ENCODE measurements at regions not wholly inside any gene's neighbourhood (a gene's known extent, or its start where the extent isn't known, plus 50 kb on each side); places are given as distances from the start of the nearest gene placed in this dataset.

DNA sequence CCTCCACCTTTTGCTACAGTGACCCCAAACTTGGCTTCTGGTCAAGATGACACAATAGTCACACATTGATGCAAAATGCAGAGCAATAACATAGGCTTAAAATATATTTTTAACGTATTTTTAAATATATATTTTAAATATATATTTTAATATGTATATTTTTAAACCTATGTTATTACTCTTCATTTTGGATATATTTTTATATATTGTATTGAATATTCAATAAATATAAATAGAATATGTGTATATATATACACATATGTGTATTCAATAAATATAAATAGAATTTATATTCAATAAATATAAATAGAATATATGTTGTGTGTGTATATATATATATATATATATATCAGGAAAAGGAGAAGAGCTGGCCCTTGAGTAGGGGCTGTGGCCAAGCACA lies 115.6 kb downstream of the POU4F1 start:
- Histone ChIP-seq H3K4me2 (replicated peaks; ENCODE audit: extremely low read depth, low read length, poor library complexity, severe bottlenecking) (no peak overlapping the region), H3K27me3 (ENCODE audit: control insufficient read depth in 2 of 2, insufficient read depth in 2 of 2, low read length in 2 of 2) (no peaks in the 10 kb centered on the region), H3K9ac (ENCODE audit: insufficient read depth, low read length, poor library complexity, severe bottlenecking) (no peak overlapping the region), H3K79me2 (ENCODE audit: insufficient read depth, low read length) (no peaks in the 10 kb centered on the region), H3K9me3 (replicated peaks in 1 of 2; ENCODE audit: control insufficient read depth in 1 of 2, insufficient read depth in 1 of 2, low read length in 2 of 2) (peaks cover 0 to 4% of the 10 kb centered on the region in 2 donors), H3K27ac (ENCODE audit: low read depth in 1 of 2, low read length in 2 of 2) (no peak overlapping the region), H4K20me1 (ENCODE audit: insufficient read depth, low read length) (no peaks in the 10 kb centered on the region), H2AFZ (ENCODE audit: insufficient read depth, low read depth, low read length, poor library complexity, severe bottlenecking) (no peak overlapping the region), H3K4me1 (ENCODE audit: control insufficient read depth in 1 of 2, insufficient read depth in 2 of 2, low read length in 2 of 2) (no peaks in the 10 kb centered on the region), H3K4me3 (replicated peaks in 1 of 3; ENCODE audit: low read depth in 2 of 3, low read length in 3 of 3) (no peak overlapping the region), H3K36me3 (replicated peaks in 1 of 2; ENCODE audit: control insufficient read depth in 1 of 2, insufficient read depth in 2 of 2, low read length in 2 of 2) (no peaks in the 10 kb centered on the region)
- H3K9me3 Mint-ChIP-seq, result peaks cover 0 to 4% (median 3%) of the 10 kb centered on the region in 7 donors
- H3K27me3 Mint-ChIP-seq (ENCODE audit: low read depth in 3 of 3), result peaks cover 0 to 2% (median 2%) of the 10 kb centered on the region in 3 donors
- no peak for DNase-seq
- no peaks in the 10 kb centered on the region for H3K4me1 Mint-ChIP-seq
- no peak overlapping the region for H3K27ac Mint-ChIP-seq
- no peak overlapping the region for H3K4me3 Mint-ChIP-seq
- no CpG with 5 or more reads among the region's 1 CpG for WGBS (ENCODE audit: insufficient coverage)
- H3K36me3 Mint-ChIP-seq, result no peaks in the 10 kb centered on the region
- intact Hi-C loops (cut with micrococcal nuclease), result no loop called here
- TF ChIP-seq, protein P1, sequence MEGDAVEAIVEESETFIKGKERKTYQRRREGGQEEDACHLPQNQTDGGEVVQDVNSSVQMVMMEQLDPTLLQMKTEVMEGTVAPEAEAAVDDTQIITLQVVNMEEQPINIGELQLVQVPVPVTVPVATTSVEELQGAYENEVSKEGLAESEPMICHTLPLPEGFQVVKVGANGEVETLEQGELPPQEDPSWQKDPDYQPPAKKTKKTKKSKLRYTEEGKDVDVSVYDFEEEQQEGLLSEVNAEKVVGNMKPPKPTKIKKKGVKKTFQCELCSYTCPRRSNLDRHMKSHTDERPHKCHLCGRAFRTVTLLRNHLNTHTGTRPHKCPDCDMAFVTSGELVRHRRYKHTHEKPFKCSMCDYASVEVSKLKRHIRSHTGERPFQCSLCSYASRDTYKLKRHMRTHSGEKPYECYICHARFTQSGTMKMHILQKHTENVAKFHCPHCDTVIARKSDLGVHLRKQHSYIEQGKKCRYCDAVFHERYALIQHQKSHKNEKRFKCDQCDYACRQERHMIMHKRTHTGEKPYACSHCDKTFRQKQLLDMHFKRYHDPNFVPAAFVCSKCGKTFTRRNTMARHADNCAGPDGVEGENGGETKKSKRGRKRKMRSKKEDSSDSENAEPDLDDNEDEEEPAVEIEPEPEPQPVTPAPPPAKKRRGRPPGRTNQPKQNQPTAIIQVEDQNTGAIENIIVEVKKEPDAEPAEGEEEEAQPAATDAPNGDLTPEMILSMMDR (IDR thresholded peaks at IDR 0.05), result no peak

DNA sequence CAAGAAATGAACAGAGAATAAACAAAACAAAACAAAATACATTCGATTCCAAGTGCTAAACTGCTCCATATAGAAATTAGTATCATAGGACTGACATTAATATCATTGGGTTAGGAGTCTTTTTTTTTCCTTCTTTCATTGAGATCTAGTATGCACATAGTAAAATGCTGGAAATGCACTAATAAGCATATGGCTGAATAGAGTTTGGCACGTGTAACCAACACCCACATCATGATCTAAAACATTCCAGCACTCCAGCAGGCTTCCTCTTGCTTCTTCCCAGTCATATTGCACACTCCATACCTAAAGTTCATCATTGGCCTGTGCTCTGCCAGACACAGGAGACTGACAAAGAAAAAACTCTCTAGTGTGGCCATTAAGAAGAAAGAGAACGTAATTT lies 117.5 kb downstream of the POU4F1 start:
- no peak for DNase-seq
- no peak overlapping the region for H3K9ac ChIP-seq (ENCODE audit: insufficient read depth, low read length, poor library complexity, severe bottlenecking)
- H3K4me1 ChIP-seq (ENCODE audit: control insufficient read depth in 1 of 2, insufficient read depth in 2 of 2, low read length in 2 of 2), result no peaks in the 10 kb centered on the region
- peaks cover 0 to 5% (median 2%) of the 10 kb centered on the region in 3 donors for H3K27me3 Mint-ChIP-seq (ENCODE audit: low read depth in 3 of 3)
- H3K9me3 ChIP-seq (replicated peaks in 1 of 2; ENCODE audit: control insufficient read depth in 1 of 2, insufficient read depth in 1 of 2, low read length in 2 of 2), result peaks cover 0 to 4% of the 10 kb centered on the region in 2 donors
- no peaks in the 10 kb centered on the region for H3K36me3 Mint-ChIP-seq
- no peaks in the 10 kb centered on the region for H3K36me3 ChIP-seq (replicated peaks in 1 of 2; ENCODE audit: control insufficient read depth in 1 of 2, insufficient read depth in 2 of 2, low read length in 2 of 2)
- intact Hi-C loops (cut with micrococcal nuclease), result no loop called here
- no peak overlapping the region for H3K4me2 ChIP-seq (replicated peaks; ENCODE audit: extremely low read depth, low read length, poor library complexity, severe bottlenecking)
- no peak overlapping the region for H3K27ac Mint-ChIP-seq
- no peak overlapping the region for H3K4me3 Mint-ChIP-seq
- H3K79me2 ChIP-seq (ENCODE audit: insufficient read depth, low read length), result no peaks in the 10 kb centered on the region
- H3K27me3 ChIP-seq (ENCODE audit: control insufficient read depth in 2 of 2, insufficient read depth in 2 of 2, low read length in 2 of 2), result no peaks in the 10 kb centered on the region
- 86% methylated on average over 1 of the region's 3 CpGs for WGBS (ENCODE audit: insufficient coverage)
- H3K4me3 ChIP-seq (replicated peaks in 1 of 3; ENCODE audit: low read depth in 2 of 3, low read length in 3 of 3), result no peak overlapping the region
- H4K20me1 ChIP-seq (ENCODE audit: insufficient read depth, low read length), result no peaks in the 10 kb centered on the region
- H2AFZ ChIP-seq (ENCODE audit: insufficient read depth, low read depth, low read length, poor library complexity, severe bottlenecking), result no peak overlapping the region
- TF ChIP-seq, protein P1 (IDR thresholded peaks at IDR 0.05), result no peak
- H3K4me1 Mint-ChIP-seq, result no peaks in the 10 kb centered on the region
- H3K9me3 Mint-ChIP-seq, result peaks cover 0 to 2% (median 0%) of the 10 kb centered on the region in 7 donors
- H3K27ac ChIP-seq (ENCODE audit: low read depth in 1 of 2, low read length in 2 of 2), result no peak overlapping the region
